Stimulated activated CD4-positive, alpha-beta T cell treated with anti-CD3 and anti-CD28 coated beads, Interleukin-2, amount 100 ng/mL, for 48 hours (primary cell): ENCODE measurements at regions not wholly inside any gene's neighbourhood (a gene's known extent, or its start where the extent isn't known, plus 50 kb on each side); places are given as distances from the start of the nearest gene placed in this dataset.
"Not testable (repeated sequence)": the region's sequence is repeated elsewhere in the genome, so short reads cannot be mapped to it uniquely, and the experiment has no call there.

Experiments
- DNase-seq, 2 donors: peaks; one replicate each; pipeline ENCODE4 v3.0.0-alpha.2; 2020

- no peak for DNase-seq
Observed at GRCh38 chr3:176149567-176149966, 1047.7 kb downstream of the TBL1XR1 start.

GRCh38 chr3:176147251-176147650, 1050.0 kb downstream of the TBL1XR1 start:
- DNase-seq: no peak

- no peak for DNase-seq
Observed at GRCh38 chr3:176141837-176142236, 1055.4 kb downstream of the TBL1XR1 start.

DNA sequence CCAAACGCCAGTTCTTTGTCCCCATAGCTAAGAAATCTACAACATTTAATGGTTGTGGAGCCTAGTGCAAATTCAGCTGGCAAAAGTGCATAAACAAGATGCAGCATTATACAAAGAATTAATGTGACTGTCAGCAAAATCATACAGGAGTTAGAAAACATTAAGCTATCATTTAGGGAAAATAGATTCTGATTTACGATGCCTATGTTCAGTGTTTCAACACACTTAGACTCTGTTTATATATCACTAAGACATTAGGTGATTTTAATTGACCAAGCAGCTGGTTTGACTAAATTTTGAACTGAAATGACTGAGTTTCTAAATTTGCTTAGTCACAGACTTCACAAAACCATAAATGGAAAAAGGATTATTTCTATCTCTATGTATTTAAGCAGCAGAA, 1076.8 kb downstream of the TBL1XR1 start:
- no peak for DNase-seq

GRCh38 chr3:176119826-176120225, 1077.5 kb downstream of the TBL1XR1 start:
- DNase-seq: no peak

DNA sequence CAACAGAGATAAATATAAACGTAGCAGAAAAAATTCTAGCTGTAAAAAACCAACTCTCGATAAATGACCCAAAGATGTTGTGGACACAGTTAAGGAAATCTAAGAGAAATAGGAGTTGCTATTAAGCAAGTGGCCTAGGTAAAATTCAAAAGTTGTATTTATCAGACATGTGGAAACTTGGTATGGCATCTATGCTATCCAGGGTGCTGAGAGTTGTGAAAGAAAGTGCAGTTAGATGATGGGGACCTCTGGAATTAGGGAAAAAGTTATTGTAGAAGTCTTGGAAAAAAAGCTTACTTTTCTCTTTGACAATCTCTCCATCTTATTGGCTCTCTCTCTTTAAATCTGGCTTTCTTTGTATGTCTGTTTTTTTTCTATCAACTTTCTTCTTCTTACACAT, 1090.9 kb downstream of the TBL1XR1 start:
- DNase-seq: no peak

DNA sequence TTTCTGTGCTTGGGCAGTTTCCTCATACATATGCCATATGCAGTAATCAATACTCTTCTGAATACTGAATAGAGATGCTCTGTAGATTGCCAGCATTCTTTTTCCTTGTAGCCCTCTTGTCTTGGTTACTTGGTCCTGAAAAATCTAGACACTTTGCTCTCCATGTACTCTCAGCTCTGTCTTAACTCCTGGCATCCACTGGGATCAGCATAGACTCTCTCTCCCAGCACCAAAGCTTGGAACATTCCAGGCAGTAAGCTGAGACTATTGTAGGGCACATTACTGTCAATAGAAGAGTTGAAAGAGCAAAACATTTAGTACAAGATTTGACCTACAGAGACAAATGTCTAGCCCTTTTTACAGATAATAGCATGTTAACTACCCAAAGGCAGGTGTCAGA, 1100.3 kb downstream of the TBL1XR1 start:
- DNase-seq: no peak

GRCh38 chr3:176093892-176094291, 1103.4 kb downstream of the TBL1XR1 start:
- DNase-seq: not testable (repeated sequence)

GRCh38 chr3:176090727-176091126, 1106.6 kb downstream of the TBL1XR1 start:
- no peak for DNase-seq

GRCh38 chr3:176088962-176089383, 1108.3 kb downstream of the TBL1XR1 start:
- DNase-seq: no peak

DNA sequence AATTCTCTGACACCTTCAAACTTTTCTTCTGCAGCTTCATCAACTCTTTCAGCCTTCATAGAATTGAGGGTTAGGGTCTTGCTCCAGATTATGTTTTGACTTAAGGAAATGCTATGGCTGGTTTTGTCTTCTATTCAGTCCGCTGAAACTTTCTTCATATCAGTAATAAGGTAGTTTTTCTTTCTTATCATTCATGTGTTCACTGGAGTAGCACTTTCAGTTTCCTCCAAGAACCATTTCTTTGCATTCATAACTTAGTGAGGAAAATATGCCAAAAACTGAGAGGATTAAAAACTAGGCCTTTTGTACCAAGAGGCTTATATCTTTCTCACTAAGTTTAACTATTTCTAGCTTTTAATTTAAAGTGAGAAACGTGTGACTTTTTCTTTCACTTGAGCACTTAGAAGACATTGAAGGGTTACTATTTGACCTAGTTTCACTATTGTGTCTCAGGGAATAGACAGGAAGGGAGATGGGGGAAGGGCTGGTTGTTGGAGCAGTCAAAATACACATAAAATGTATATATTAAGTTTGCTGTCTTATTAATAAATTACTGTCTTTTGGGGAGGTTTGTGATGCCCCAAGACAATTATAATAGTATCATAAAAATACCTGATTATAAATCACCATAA, 1110.1 kb downstream of the TBL1XR1 start:
- no peak for DNase-seq

DNA sequence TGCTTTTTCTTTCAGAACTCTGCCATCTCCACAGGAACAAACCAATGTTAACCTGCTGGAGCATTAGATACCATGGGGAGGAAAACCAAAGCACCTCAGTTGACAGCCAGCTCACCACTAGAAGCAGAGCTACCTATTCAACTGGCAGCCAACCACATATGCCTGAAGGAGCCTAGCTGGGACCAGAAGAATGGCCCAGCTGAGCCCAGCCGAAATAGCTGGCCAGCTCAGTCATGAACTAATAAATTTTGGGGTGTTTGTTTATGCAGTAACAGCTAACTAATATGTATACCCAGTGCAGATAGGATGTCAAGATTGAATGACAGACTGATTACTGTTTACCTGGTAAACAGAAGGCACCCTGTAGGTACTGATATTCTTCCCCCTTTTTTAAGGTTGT, 1117.5 kb downstream of the TBL1XR1 start:
- DNase-seq: no peak

GRCh38 chr3:176078906-176079305, 1118.4 kb downstream of the TBL1XR1 start:
- DNase-seq: no peak

DNA sequence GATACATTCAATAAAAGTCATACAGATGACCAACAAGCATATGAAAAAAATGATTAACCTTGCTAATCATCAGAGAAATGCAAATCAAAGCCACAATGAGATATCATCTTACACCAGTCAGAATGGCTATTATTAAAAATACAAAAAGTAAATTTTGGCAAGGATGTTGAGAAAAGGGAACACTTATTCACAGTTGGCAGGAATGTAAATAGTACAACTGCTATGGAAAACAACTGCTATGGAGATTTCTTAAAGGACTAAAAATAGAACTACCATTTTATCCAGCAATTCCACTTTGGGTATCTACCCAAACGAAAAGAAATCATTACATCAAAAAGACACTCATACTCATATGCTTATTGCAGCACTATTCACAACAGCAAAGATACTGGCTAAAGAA, 1121.8 kb downstream of the TBL1XR1 start:
- DNase-seq: no peak

GRCh38 chr3:176075046-176075445, 1122.2 kb downstream of the TBL1XR1 start:
- no peak for DNase-seq

- no peak for DNase-seq
Observed at GRCh38 chr3:176074096-176074495, 1123.2 kb downstream of the TBL1XR1 start.

DNA sequence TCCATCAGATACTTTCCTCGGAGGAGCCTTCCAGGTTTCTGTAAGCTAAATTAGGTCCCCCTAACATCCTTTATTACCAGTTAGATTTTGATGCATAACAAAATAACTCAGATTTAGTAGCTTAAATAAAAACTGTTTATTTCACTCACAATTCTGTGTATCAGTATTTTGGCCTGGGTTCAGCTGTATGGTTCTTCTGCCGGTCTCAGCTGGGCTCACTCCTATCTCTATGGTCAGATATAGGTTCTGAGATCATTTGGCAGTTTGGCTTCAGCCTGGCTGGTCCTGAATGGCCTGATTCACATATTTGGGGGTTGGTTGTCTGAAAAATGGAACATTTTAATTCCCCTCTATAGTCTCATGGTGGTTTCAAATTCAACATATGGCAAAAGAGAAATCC, 1125.3 kb downstream of the TBL1XR1 start:
- DNase-seq: no peak

DNA sequence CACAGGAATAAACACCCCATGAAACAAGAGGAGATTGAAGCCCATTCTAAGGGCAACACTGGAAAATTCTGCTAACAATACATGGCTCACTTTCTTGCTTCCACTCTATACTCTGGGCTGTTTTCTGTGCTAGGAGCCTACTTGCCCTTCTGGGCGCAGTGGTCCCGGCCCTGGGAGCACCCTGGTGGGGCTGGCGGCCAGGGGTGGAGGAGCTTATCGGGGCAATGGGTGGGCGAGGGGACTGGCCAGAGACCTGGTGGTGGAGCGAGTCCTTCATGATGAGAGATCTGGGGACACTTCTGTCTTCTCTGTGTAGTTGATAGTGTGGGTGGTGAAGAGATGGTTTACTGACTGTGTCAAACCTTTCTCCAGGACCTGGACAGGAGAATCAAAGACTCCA, 1128.5 kb downstream of the TBL1XR1 start:
- DNase-seq: no peak

GRCh38 chr3:176058856-176059255, 1138.4 kb downstream of the TBL1XR1 start:
- DNase-seq: no peak

GRCh38 chr3:176055836-176056235, 1141.4 kb downstream of the TBL1XR1 start:
- DNase-seq: no peak

DNA sequence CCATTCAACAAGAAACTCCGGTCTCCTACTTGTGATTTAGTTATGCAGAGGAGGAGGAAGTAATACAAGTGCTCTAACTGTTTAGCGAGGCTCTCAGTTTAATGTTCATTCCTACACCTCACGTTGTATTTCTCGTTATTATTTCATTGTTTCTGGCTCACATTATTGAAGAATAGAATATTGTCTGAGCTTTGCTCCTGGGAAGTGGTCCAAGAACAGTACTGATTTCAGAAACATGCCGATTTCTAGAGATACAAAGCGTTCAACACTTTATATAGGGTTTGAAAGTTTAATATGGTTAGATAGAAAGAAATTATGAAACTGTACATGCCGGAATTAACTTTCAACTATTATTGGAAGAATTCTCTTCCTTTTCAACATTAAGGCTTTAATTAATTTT, 1145.5 kb downstream of the TBL1XR1 start:
- DNase-seq: no peak

DNA sequence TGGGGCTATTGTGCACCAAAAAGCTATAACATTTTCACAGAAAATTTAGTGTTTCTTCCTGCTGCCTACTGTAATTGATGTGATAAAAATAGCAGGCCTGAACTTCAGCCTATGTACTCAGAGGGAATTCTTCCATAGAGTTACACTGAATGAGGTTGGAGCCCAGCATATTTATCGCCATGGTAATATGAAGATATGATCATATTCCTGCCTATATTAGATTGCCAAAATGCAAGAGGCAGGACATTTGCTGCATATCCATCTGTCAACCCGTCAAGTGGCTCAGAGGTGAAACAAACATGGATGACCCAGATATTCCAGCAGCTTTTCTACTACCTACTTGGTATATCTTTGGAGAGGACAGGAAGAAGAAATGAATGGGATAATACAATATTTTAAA, 1150.6 kb downstream of the TBL1XR1 start:
- no peak for DNase-seq

- no peak for DNase-seq
Observed at GRCh38 chr3:176041812-176042211, 1155.5 kb downstream of the TBL1XR1 start.

- no peak for DNase-seq
Observed at GRCh38 chr3:176041185-176041584, 1156.1 kb downstream of the TBL1XR1 start.

- no peak for DNase-seq
Observed at GRCh38 chr3:176037636-176038035, 1159.6 kb downstream of the TBL1XR1 start.

DNA sequence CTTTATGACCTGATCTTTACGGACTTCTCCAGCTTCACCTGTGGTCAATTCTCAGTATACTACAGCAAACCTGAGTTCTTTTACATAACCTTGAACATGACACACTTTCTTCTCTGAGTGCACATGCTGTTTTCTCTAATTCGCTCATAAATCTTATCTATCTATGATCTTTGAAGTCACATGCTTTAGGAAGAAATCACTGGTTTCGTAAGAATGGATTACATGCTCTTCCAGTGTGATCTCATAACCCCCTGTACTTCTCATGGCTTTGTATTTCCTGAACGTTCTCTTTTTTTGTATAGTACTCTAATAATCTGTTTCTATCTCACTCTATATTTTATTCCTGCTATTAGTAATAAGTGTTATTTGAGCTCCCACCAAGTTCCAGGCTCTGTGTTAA, 1165.2 kb downstream of the TBL1XR1 start:
- no peak for DNase-seq
